K562 (cell line): ENCODE measurements at regions not wholly inside any gene's neighbourhood (a gene's known extent, or its start where the extent isn't known, plus 50 kb on each side); places are given as distances from the start of the nearest gene placed in this dataset.
"Not testable (repeated sequence)": the region's sequence is repeated elsewhere in the genome, so short reads cannot be mapped to it uniquely, and the experiment has no call there.

Experiments
- ATAC-seq: fragments of 200-7000 bp; cut with Tn5 transposase; 3 replicates; pipeline ENCODE4 v1.9.1; 2020; ENCODE audit warnings: moderate library complexity
- BruUV-seq: library from RNA; stranded (reverse); fragments of 400-500 nt; replicated peaks from 2 replicates; lab custom pipeline; 2021; lab: Mats Ljungman, UMichigan
- CTCF ChIA-PET: fragments of 300-600 bp; formaldehyde crosslinking; extraction: SDS; loops from one replicate; lab custom pipeline; 2021; ENCODE audit warnings: low intra/inter-chr PET ratio; lab: Yijun Ruan, JAX
- POLR2A ChIA-PET: fragments of 300-600, 350-650 bp; sonication (Branson Sonifier 250); formaldehyde crosslinking; extraction: SDS; loops from one replicate; lab custom pipeline; 2021; ENCODE audit warnings: antibody characterized with exemption, inconsistent platforms; lab: Yijun Ruan, JAX
- DNase-seq, 4 experiments: peaks; one replicate each; pipeline versions ENCODE4 v3.0.0 to v3.0.0-alpha.2; 2011 to 2018; ENCODE audit warnings: low spot score in 3 of 4, mixed read lengths in 3 of 4; ENCODE audit errors: extremely low read depth in 1 of 4
- FAIRE-seq: peaks from 2 replicates; lab custom pipeline; 2011; peaks lifted over from hg19 to GRCh38; lab: Jason Lieb, UNC
- H2AFZ ChIP-seq: 2 replicates; pipeline ENCODE4 v1.6.0; 2011; ENCODE audit warnings: low read depth, low read length, control low read depth, inconsistent platforms
- H3K27ac ChIP-seq: fragments of 200-600 bp; 3 replicates; pipeline ENCODE4 v1.8.0; 2011; ENCODE audit warnings: low read depth, mild to moderate bottlenecking, control low read depth, inconsistent platforms, low read length, moderate library complexity, mixed read lengths; ENCODE audit errors: extremely low read depth
- H3K27me3 ChIP-seq, 2 experiments: fragments of 300-600 bp in 1 of 2; 2 replicates in 1 of 2; 3 replicates in 1 of 2; pipeline versions ENCODE4 v1.6.0 to v1.8.0; 2011; ENCODE audit warnings: inconsistent platforms in 2 of 2, low read length in 2 of 2, mild to moderate bottlenecking in 1 of 2, mixed read lengths in 1 of 2, moderate library complexity in 1 of 2; ENCODE audit not compliant: control insufficient read depth in 2 of 2, insufficient read depth in 2 of 2
- H3K36me3 ChIP-seq: fragments of 300-600 bp; 3 replicates; pipeline ENCODE4 v1.8.0; 2011; ENCODE audit warnings: mild to moderate bottlenecking, low read length, inconsistent platforms; ENCODE audit not compliant: control insufficient read depth, insufficient read depth
- H3K4me1 ChIP-seq, 2 experiments: fragments of 200-600 bp in 1 of 2; replicated peaks in 1 of 2; 2 replicates in 1 of 2; 3 replicates in 1 of 2; pipeline versions ENCODE4 v1.5.1 to v1.8.0; 2011; ENCODE audit warnings: inconsistent platforms in 2 of 2, low read length in 2 of 2, mild to moderate bottlenecking in 1 of 2, mixed read lengths in 1 of 2, moderate library complexity in 1 of 2; ENCODE audit not compliant: control insufficient read depth in 2 of 2, insufficient read depth in 2 of 2
- H3K4me2 ChIP-seq: 2 replicates; pipeline ENCODE4 v1.6.1; 2011; ENCODE audit warnings: low read length, control low read depth, inconsistent platforms, mixed read lengths; ENCODE audit not compliant: insufficient read depth
- H3K4me3 ChIP-seq: fragments of 200-600 bp; sonication (generic), shearing (Covaris generic); 2 replicates; pipeline ENCODE4 v1.5.1; 2016; ENCODE audit warnings: control low read depth, inconsistent platforms
- H3K79me2 ChIP-seq: fragments of 200-600 bp; 3 replicates; pipeline ENCODE4 v1.8.0; 2011; ENCODE audit warnings: low read length, inconsistent platforms; ENCODE audit not compliant: control insufficient read depth, insufficient read depth
- H3K9ac ChIP-seq, 2 experiments: 2 replicates each; pipeline versions ENCODE4 v1.6.0 to v1.6.1; 2011; ENCODE audit warnings: low read depth in 2 of 2, low read length in 2 of 2, control low read depth in 1 of 2, inconsistent platforms in 1 of 2, mild to moderate bottlenecking in 1 of 2, mixed read lengths in 1 of 2; ENCODE audit not compliant: insufficient read depth in 1 of 2
- H3K9me1 ChIP-seq: one replicate; pipeline ENCODE4 v1.6.0; 2011; ENCODE audit warnings: inconsistent platforms, mild to moderate bottlenecking, low read length, moderate library complexity; ENCODE audit not compliant: control insufficient read depth, insufficient read depth
- H3K9me3 ChIP-seq: replicated peaks from 2 replicates; pipeline ENCODE4 v1.5.1; 2011; ENCODE audit warnings: low read depth, low read length, inconsistent platforms; ENCODE audit not compliant: control insufficient read depth, insufficient read depth
- H4K20me1 ChIP-seq: replicated peaks from 2 replicates; pipeline ENCODE4 v1.6.1; 2011; ENCODE audit warnings: low read length, inconsistent platforms, mixed read lengths; ENCODE audit not compliant: control insufficient read depth, insufficient read depth
- EGR1 ChIP-seq: fragments of 450-650 bp; conservative IDR thresholded peaks from 2 replicates; pipeline ENCODE4 v1.6.1; 2017; ENCODE audit warnings: mild to moderate bottlenecking
- JUN ChIP-seq, 2 experiments: sonication (generic) in 1 of 2; formaldehyde crosslinking in 1 of 2; IDR thresholded peaks; 2 replicates each; pipeline versions ENCODE4 v1.6.1 to v1.8.0; 2012 to 2022; ENCODE audit warnings: borderline replicate concordance in 2 of 2, mild to moderate bottlenecking in 2 of 2, improper control_type of control experiment in 1 of 2, low read depth in 1 of 2, low read length in 1 of 2, missing genetic modification reagents in 1 of 2
- KLF6 ChIP-seq: fragments of 250-450 bp; sonication (Bioruptor Pico); IDR thresholded peaks from 2 replicates; pipeline ENCODE4 v1.4.0; 2020; ENCODE audit warnings: mild to moderate bottlenecking, moderate library complexity, borderline replicate concordance
- NFRKB ChIP-seq: fragments of 450-650 bp; IDR thresholded peaks from 2 replicates; pipeline ENCODE4 v1.6.1; 2016; ENCODE audit warnings: low read depth
- TAF15 ChIP-seq: fragments of 200-400 bp; formaldehyde crosslinking; IDR thresholded peaks from 2 replicates; pipeline ENCODE4 v1.6.1; 2017; ENCODE audit warnings: mild to moderate bottlenecking, low read depth, low read length, moderate library complexity
- TBL1XR1 ChIP-seq, 2 experiments: IDR thresholded peaks; 2 replicates each; pipeline ENCODE4 v1.6.1; 2012; ENCODE audit warnings: improper control_type of control experiment in 2 of 2, low read length in 2 of 2, mild to moderate bottlenecking in 1 of 2
- ZC3H8 ChIP-seq: fragments of 450-650 bp; IDR thresholded peaks from 2 replicates; pipeline ENCODE4 v1.6.1; 2017
- ZNF436 ChIP-seq: fragments of 250-450, 450-650 bp; sonication (Bioruptor Pico); formaldehyde crosslinking; IDR thresholded peaks from 2 replicates; pipeline ENCODE4 v1.7.0; 2020; ENCODE audit warnings: mild to moderate bottlenecking
- WGBS: fragments of 100-300 bp; shearing (Covaris generic); methylation state at CpG from one replicate; pipeline ENCODE4 v1.1.6; 2016; ENCODE audit warnings: low coverage, mixed read lengths; ENCODE audit not compliant: insufficient coverage; ENCODE audit errors: missing lambda C conversion rate; 5-methylcytosine and 5-hydroxymethylcytosine counted together
- in situ Hi-C: fragments of 300-500 bp; cut with MboI; formaldehyde crosslinking; loops from 4 replicates; pipeline ENCODE4 v1.15.0; 2018; ENCODE audit warnings: inconsistent platforms, mixed read lengths
- intact Hi-C: fragments of 100-400 bp; cut with micrococcal nuclease; formaldehyde crosslinking; loops from 2 replicates; pipeline ENCODE4 v1.14.2; 2022
- TF ChIP-seq, protein P1 (sequence below): fragments of 450-650 bp; IDR thresholded peaks from 2 replicates; pipeline ENCODE4 v1.6.1; 2016; ENCODE audit warnings: missing biosample characterization, missing genetic modification characterization

DNA sequence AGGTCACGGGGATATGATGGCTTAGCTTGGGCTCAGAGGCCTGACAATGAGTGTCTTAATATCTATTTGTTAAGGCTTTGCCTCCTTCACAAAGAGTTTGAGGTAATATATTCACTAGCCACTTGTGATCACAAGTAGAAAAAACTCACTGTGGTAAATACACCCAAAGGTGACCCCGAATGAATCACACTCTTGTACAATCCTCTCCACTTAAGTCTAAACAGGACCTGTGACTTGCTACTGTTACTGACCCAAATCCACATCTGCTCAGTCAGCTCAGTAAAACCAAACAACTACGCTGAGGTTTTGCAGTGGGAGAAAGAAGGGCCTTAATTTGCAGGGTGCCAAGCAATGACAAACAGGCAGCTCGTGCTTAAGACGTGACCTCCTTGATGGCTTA, 223.8 kb upstream of the MAGEC2 start:
- ChIA-PET POLR2A (no interaction called here), CTCF (no interaction called here)
- H3K9ac ChIP-seq: no peak overlapping the region
- H3K27me3 ChIP-seq: no peaks in the 10 kb centered on the region
- BruUV-seq: no TSS peak
- ATAC-seq (no peak), FAIRE-seq (no peak), DNase-seq (no peak)
- no peaks in the 10 kb centered on the region for H3K36me3 ChIP-seq
- H3K79me2 ChIP-seq: no peaks in the 10 kb centered on the region
- H3K4me3 ChIP-seq: no peak overlapping the region
- intact Hi-C loops: no loop called here
- H3K9me1 ChIP-seq: no peaks in the 10 kb centered on the region
- 3% methylated on average over 5 of the region's 5 CpGs for WGBS
- TF ChIP-seq NFRKB: no peak
- TF ChIP-seq, protein P1, sequence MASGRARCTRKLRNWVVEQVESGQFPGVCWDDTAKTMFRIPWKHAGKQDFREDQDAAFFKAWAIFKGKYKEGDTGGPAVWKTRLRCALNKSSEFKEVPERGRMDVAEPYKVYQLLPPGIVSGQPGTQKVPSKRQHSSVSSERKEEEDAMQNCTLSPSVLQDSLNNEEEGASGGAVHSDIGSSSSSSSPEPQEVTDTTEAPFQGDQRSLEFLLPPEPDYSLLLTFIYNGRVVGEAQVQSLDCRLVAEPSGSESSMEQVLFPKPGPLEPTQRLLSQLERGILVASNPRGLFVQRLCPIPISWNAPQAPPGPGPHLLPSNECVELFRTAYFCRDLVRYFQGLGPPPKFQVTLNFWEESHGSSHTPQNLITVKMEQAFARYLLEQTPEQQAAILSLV: no peak
- no peak for TF ChIP-seq KLF6 (CRISPR knock-in tag)
- no peak for TF ChIP-seq TBL1XR1 (IDR thresholded peaks at IDR 0.05; ENCODE audit: low read length in 2 of 2)
- no peak for TF ChIP-seq EGR1
- TF ChIP-seq JUN (IDR thresholded peaks at IDR 0.05; ENCODE audit: borderline replicate concordance, low read depth, low read length): no peak
- TF ChIP-seq JUN (CRISPR knock-in tag; IDR thresholded peaks at IDR 0.05; ENCODE audit: borderline replicate concordance): no peak
- no peak for TF ChIP-seq TAF15
- no peak for TF ChIP-seq ZNF436 (CRISPR knock-in tag)
- no peak for TF ChIP-seq ZC3H8
- no peak overlapping the region for H3K4me2 ChIP-seq
- no peaks in the 10 kb centered on the region for H3K4me1 ChIP-seq
- H3K27ac ChIP-seq: no peak overlapping the region
- no peak overlapping the region for H2AFZ ChIP-seq
- in situ Hi-C loops: no loop called here
- no peaks in the 10 kb centered on the region for H4K20me1 ChIP-seq
- H3K9me3 ChIP-seq: no peaks in the 10 kb centered on the region

DNA sequence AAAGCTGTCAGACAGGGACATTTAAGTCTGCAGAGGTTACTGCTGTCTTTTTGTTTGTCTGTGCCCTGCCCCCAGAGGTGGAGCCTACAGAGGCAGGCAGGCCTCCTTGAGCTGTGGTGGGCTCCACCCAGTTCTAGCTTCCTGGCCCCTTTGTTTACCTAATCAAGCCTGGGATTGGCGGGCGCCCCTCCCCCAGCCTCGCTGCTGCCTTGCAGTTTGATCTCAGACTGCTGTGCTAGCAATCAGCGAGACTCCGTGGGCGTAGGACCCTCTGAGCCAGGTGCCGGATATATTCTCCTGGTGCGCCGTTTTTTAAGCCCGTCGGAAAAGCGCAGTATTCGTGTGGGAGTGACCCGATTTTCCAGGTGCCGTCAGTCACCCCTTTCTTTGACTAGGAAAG, 185.9 kb upstream of the MAGEC2 start:
- H3K9ac ChIP-seq, in situ Hi-C loops, H4K20me1 ChIP-seq, H2AFZ ChIP-seq, POLR2A ChIA-PET, H3K36me3 ChIP-seq, H3K9me1 ChIP-seq, H3K4me3 ChIP-seq, CTCF ChIA-PET, H3K79me2 ChIP-seq, BruUV-seq, FAIRE-seq, H3K4me2 ChIP-seq, H3K27me3 ChIP-seq, DNase-seq, H3K9me3 ChIP-seq, intact Hi-C loops, H3K4me1 ChIP-seq, ATAC-seq, H3K27ac ChIP-seq: not testable (repeated sequence)
- WGBS: no CpG with 5 or more reads among the region's 15 CpGs
